HEK293 (cell line): ENCODE measurements at regions not wholly inside any gene's neighbourhood (a gene's known extent, or its start where the extent isn't known, plus 50 kb on each side); places are given as distances from the start of the nearest gene placed in this dataset.

Source experiments
- CTCF ChIA-PET: fragments of 350-600 bp; formaldehyde crosslinking; extraction: SDS; loops from one replicate; lab custom pipeline; 2021; ENCODE audit warnings: antibody characterized with exemption; lab: Yijun Ruan, JAX
- POLR2A ChIA-PET: fragments of 300-600 bp; formaldehyde crosslinking; extraction: SDS; loops from one replicate; lab custom pipeline; 2020; ENCODE audit warnings: antibody characterized with exemption, inconsistent platforms; lab: Yijun Ruan, JAX
- H3K27ac ChIP-seq: fragments of 200-500 bp; sonication (Bioruptor generic); 2 replicates; pipeline ENCODE4 v1.5.1; 2014; ENCODE audit warnings: low read depth, low read length, control low read depth, inconsistent platforms; ENCODE audit errors: extremely low read depth
- H3K36me3 ChIP-seq, 2 experiments: fragments of 200-500 bp in 1 of 2; sonication (Bioruptor generic) in 1 of 2; 1 replicate in 1 of 2; 2 replicates in 1 of 2; pipeline ENCODE4 v1.5.1; 2014 to 2017; ENCODE audit warnings: inconsistent platforms in 2 of 2, low read length in 2 of 2; ENCODE audit not compliant: control insufficient read depth in 2 of 2, insufficient read depth in 1 of 2
- H3K4me1 ChIP-seq: fragments of 200-500 bp; sonication (Bioruptor generic); 2 replicates; pipeline ENCODE4 v1.5.1; 2014; ENCODE audit warnings: mild to moderate bottlenecking, low read length, inconsistent platforms; ENCODE audit not compliant: control insufficient read depth, insufficient read depth
- H3K4me3 ChIP-seq: 2 replicates; pipeline ENCODE4 v1.5.1; 2011; ENCODE audit warnings: low read depth, mild to moderate bottlenecking, control low read depth, low read length, moderate library complexity
- H3K9me3 ChIP-seq: fragments of 200-500 bp; sonication (Bioruptor generic); 2 replicates; pipeline ENCODE4 v1.5.1; 2014; ENCODE audit warnings: low read depth, low read length, inconsistent platforms; ENCODE audit not compliant: control insufficient read depth, insufficient read depth
- BCL11B ChIP-seq: fragments of 450-650 bp; formaldehyde crosslinking; IDR thresholded peaks from 2 replicates; pipeline ENCODE4 v1.5.1; 2016; ENCODE audit warnings: low read depth, missing biosample characterization, missing genetic modification characterization
- HOXD13 ChIP-seq: sonication (generic); formaldehyde crosslinking; IDR thresholded peaks from 2 replicates; pipeline ENCODE4 v1.8.0; 2022; ENCODE audit warnings: missing genetic modification reagents, borderline replicate concordance
- KLF1 ChIP-seq: fragments of 450-650 bp; formaldehyde crosslinking; IDR thresholded peaks from 2 replicates; pipeline ENCODE4 v1.5.1; 2016; ENCODE audit warnings: missing biosample characterization, missing genetic modification characterization
- KLF10 ChIP-seq: fragments of 450-650 bp; IDR thresholded peaks from 2 replicates; pipeline ENCODE4 v1.5.1; 2018; ENCODE audit warnings: missing biosample characterization, mild to moderate bottlenecking, missing genetic modification characterization
- SETDB1 ChIP-seq: IDR thresholded peaks from one replicate; pipeline ENCODE4 v1.6.1; 2017; ENCODE audit warnings: mild to moderate bottlenecking, low read length, moderate library complexity, mixed read lengths; ENCODE audit not compliant: insufficient read length
- SP7 ChIP-seq: fragments of 450-650 bp; formaldehyde crosslinking; IDR thresholded peaks from 2 replicates; pipeline ENCODE4 v1.5.1; 2016; ENCODE audit warnings: missing biosample characterization, missing genetic modification characterization
- ZBTB21 ChIP-seq: fragments of 450-650 bp; formaldehyde crosslinking; IDR thresholded peaks from 2 replicates; pipeline ENCODE4 v1.5.1; 2017; ENCODE audit warnings: missing biosample characterization, missing genetic modification characterization
- ZFHX2 ChIP-seq: fragments of 450-650 bp; formaldehyde crosslinking; conservative IDR thresholded peaks from 2 replicates; pipeline ENCODE4 v1.5.1; 2016; ENCODE audit warnings: missing biosample characterization, missing genetic modification characterization
- ZNF132 ChIP-seq: fragments of 450-650 bp; formaldehyde crosslinking; IDR thresholded peaks from 2 replicates; pipeline ENCODE4 v1.5.1; 2017; ENCODE audit warnings: missing biosample characterization, missing genetic modification characterization, borderline replicate concordance
- ZNF16 ChIP-seq: fragments of 450-650 bp; formaldehyde crosslinking; IDR thresholded peaks from 2 replicates; pipeline ENCODE4 v1.5.1; 2016; ENCODE audit warnings: low read depth, missing biosample characterization, missing genetic modification characterization
- ZNF175 ChIP-seq: fragments of 450-650 bp; formaldehyde crosslinking; IDR thresholded peaks from 2 replicates; pipeline ENCODE4 v1.5.1; 2016; ENCODE audit warnings: missing biosample characterization, missing genetic modification characterization
- ZNF2 ChIP-seq: fragments of 450-650 bp; formaldehyde crosslinking; IDR thresholded peaks from 2 replicates; pipeline ENCODE4 v1.5.1; 2016; ENCODE audit warnings: missing biosample characterization, missing genetic modification characterization
- ZNF24 ChIP-seq: fragments of 450-650 bp; formaldehyde crosslinking; IDR thresholded peaks from 2 replicates; pipeline ENCODE4 v1.5.1; 2016; ENCODE audit warnings: missing biosample characterization, missing genetic modification characterization
- ZNF248 ChIP-seq: fragments of 450-650 bp; formaldehyde crosslinking; IDR thresholded peaks from 2 replicates; pipeline ENCODE4 v1.5.1; 2017; ENCODE audit warnings: missing biosample characterization, missing genetic modification characterization
- ZNF266 ChIP-seq: fragments of 450-650 bp; formaldehyde crosslinking; IDR thresholded peaks from 2 replicates; pipeline ENCODE4 v1.5.1; 2016; ENCODE audit warnings: missing biosample characterization, missing genetic modification characterization, low read depth
- ZNF292 ChIP-seq: fragments of 450-650 bp; formaldehyde crosslinking; IDR thresholded peaks from 2 replicates; pipeline ENCODE4 v1.5.1; 2016; ENCODE audit warnings: low read depth, missing biosample characterization, missing genetic modification characterization, borderline replicate concordance
- ZNF404 ChIP-seq: fragments of 450-650 bp; formaldehyde crosslinking; IDR thresholded peaks from 2 replicates; pipeline ENCODE4 v1.5.1; 2017; ENCODE audit warnings: missing biosample characterization, missing genetic modification characterization
- ZNF426 ChIP-seq: fragments of 450-650 bp; formaldehyde crosslinking; IDR thresholded peaks from 2 replicates; pipeline ENCODE4 v1.5.1; 2017; ENCODE audit warnings: missing biosample characterization, missing genetic modification characterization, mild to moderate bottlenecking, inconsistent platforms, moderate library complexity
- ZNF501 ChIP-seq: fragments of 450-650 bp; formaldehyde crosslinking; IDR thresholded peaks from 2 replicates; pipeline ENCODE4 v1.5.1; 2016; ENCODE audit warnings: missing biosample characterization, missing genetic modification characterization
- ZNF529 ChIP-seq: fragments of 450-650 bp; formaldehyde crosslinking; IDR thresholded peaks from 2 replicates; pipeline ENCODE4 v1.5.1; 2017; ENCODE audit warnings: missing genetic modification characterization, missing biosample characterization; ENCODE audit not compliant: insufficient replicate concordance
- ZNF549 ChIP-seq: fragments of 450-650 bp; IDR thresholded peaks from 2 replicates; pipeline ENCODE4 v1.5.1; 2018; ENCODE audit warnings: missing biosample characterization, missing genetic modification characterization, mild to moderate bottlenecking, inconsistent platforms, moderate library complexity
- ZNF558 ChIP-seq: fragments of 450-650 bp; formaldehyde crosslinking; IDR thresholded peaks from 2 replicates; pipeline ENCODE4 v1.5.1; 2016; ENCODE audit warnings: missing biosample characterization, missing genetic modification characterization
- ZNF560 ChIP-seq: fragments of 450-650 bp; formaldehyde crosslinking; IDR thresholded peaks from 2 replicates; pipeline ENCODE4 v1.5.1; 2017; ENCODE audit warnings: missing biosample characterization, missing genetic modification characterization, borderline replicate concordance
- ZNF596 ChIP-seq: fragments of 450-650 bp; IDR thresholded peaks from 2 replicates; pipeline ENCODE4 v1.5.0; 2018; ENCODE audit warnings: missing biosample characterization, mild to moderate bottlenecking, missing genetic modification characterization, moderate library complexity
- ZNF610 ChIP-seq: fragments of 450-650 bp; formaldehyde crosslinking; IDR thresholded peaks from 2 replicates; pipeline ENCODE4 v1.5.1; 2016; ENCODE audit warnings: missing biosample characterization, missing genetic modification characterization, borderline replicate concordance
- ZNF654 ChIP-seq: fragments of 450-650 bp; formaldehyde crosslinking; IDR thresholded peaks from 2 replicates; pipeline ENCODE4 v1.5.1; 2016; ENCODE audit warnings: low read depth, missing biosample characterization, missing genetic modification characterization
- ZNF658 ChIP-seq: fragments of 450-650 bp; formaldehyde crosslinking; IDR thresholded peaks from 2 replicates; pipeline ENCODE4; 2016; ENCODE audit warnings: missing biosample characterization, missing genetic modification characterization
- ZSCAN30 ChIP-seq: fragments of 450-650 bp; IDR thresholded peaks from 2 replicates; pipeline ENCODE4 v1.5.1; 2018; ENCODE audit warnings: missing biosample characterization, mild to moderate bottlenecking, missing genetic modification characterization, moderate library complexity
- TF ChIP-seq, protein P1 (sequence below): fragments of 450-650 bp; formaldehyde crosslinking; IDR thresholded peaks from 2 replicates; pipeline ENCODE4 v1.5.1; 2016; ENCODE audit warnings: missing biosample characterization, missing genetic modification characterization

DNA sequence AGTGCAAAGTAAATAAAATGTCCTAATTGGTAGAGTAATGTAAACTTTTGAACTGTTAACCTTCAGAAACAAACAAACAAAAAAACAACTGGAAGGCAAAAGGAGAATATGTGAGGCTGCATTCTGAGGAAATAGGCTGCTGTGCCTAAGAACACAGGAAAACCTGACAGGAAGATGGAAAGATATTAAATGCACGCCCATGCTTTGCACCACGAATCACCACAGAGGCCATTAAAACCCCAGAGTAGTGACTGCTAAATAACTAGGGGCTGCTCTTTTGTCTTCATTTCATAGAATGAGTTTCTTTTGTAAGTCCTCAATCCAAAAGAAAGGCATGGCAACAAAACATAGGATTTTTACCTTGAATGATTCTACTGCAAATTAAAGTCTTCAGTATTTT lies 436.0 kb downstream of the RAB38 start (continued):
- TF ChIP-seq, protein P1, sequence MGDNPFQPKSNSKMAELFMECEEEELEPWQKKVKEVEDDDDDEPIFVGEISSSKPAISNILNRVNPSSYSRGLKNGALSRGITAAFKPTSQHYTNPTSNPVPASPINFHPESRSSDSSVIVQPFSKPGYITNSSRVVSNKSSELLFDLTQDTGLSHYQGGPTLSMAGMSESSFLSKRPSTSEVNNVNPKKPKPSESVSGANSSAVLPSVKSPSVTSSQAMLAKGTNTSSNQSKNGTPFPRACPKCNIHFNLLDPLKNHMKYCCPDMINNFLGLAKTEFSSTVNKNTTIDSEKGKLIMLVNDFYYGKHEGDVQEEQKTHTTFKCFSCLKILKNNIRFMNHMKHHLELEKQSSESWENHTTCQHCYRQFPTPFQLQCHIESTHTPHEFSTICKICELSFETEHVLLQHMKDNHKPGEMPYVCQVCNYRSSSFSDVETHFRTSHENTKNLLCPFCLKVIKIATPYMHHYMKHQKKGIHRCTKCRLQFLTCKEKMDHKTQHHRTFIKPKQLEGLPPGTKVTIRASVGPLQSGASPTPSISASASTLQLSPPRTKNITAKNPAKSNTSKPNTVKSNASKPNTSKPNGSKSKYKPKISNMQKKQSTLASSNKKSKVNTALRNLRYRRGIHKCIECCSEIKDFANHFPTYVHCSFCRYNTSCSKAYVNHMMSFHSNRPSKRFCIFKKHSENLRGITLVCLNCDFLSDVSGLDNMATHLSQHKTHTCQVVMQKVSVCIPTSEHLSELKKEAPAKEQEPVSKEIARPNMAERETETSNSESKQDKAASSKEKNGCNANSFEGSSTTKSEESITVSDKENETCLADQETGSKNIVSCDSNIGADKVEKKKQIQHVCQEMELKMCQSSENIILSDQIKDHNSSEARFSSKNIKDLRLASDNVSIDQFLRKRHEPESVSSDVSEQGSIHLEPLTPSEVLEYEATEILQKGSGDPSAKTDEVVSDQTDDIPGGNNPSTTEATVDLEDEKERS (tag by site-specific recombination) = no peak
- no peak for TF ChIP-seq ZBTB21 (tag by site-specific recombination)
- TF ChIP-seq HOXD13 = no peak
- TF ChIP-seq KLF10 (tag by site-specific recombination) = no peak
- TF ChIP-seq ZNF549 (tag by site-specific recombination) = no peak
- TF ChIP-seq ZNF501 (tag by site-specific recombination) = no peak
- no peak for TF ChIP-seq ZNF529 (tag by site-specific recombination)
- TF ChIP-seq ZNF248 (tag by site-specific recombination) = no peak
- no peak for TF ChIP-seq ZNF2 (tag by site-specific recombination)
- TF ChIP-seq ZNF560 = no peak
- TF ChIP-seq ZNF558 (tag by site-specific recombination) = no peak

DNA sequence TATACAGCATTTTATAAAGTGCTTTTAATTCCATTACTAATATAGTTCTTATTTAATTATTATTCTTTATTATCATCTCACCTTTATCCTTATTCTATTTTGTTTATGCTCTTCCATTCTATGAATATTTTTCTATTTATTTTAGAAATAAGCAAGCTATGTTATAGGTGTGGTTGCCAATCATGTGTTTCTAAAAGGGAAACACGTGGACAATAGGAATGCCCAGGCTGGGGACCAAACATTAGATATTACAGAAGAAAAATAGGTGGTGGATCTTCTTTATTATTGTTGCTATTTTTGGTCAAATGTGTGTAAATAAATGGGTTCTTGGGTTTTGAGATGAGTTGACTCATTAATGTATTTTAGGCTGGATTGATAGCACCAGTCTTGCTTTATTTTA lies 438.3 kb downstream of the RAB38 start:
- no peak overlapping the region for H3K4me3 ChIP-seq
- H3K4me1 ChIP-seq = no peaks in the 10 kb centered on the region
- no peaks in the 10 kb centered on the region for H3K36me3 ChIP-seq
- POLR2A ChIA-PET = no interaction called here
- TF ChIP-seq ZNF404 (tag by site-specific recombination) (no peak), ZNF549 (tag by site-specific recombination) (no peak), ZNF596 (tag by site-specific recombination) (no peak), ZNF529 (tag by site-specific recombination) (no peak), ZNF132 (tag by site-specific recombination) (no peak), ZNF610 (tag by site-specific recombination) (no peak), ZNF658 (no peak), ZNF16 (tag by site-specific recombination) (no peak)
- no peak overlapping the region for H3K27ac ChIP-seq
- no peaks in the 10 kb centered on the region for H3K9me3 ChIP-seq
- CTCF ChIA-PET = no interaction called here

DNA sequence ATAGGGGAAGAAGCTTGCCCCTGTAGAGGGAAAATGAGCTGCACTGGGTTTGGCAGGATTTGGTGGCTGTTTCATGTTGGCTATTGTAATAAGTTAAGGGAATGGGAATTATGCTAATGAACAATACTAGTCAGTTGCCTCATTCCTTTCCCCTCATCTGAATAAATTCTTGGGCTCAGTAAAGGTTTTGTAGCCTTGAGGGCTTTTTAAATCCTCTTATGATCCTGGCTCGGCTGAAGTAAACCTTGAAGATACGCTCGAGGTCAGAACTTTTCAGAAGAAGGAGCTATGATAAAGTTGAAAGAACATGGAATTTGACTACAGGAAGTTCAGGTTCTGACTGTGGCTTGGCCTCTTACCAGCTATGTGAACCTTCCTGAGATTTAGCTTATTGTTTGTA lies 448.7 kb downstream of the RAB38 start:
- no peak for TF ChIP-seq ZNF292 (tag by site-specific recombination)
- H3K4me1 ChIP-seq = no peaks in the 10 kb centered on the region
- ChIA-PET CTCF (interaction anchor here (0.5 to 0.7 kb wide), 2 partner anchors 12 to 333 kb away, joined by 3 to 5 read pairs; no protein-coding TSS in a partner anchor), POLR2A (no interaction called here)
- H3K4me3 ChIP-seq = no peak overlapping the region
- H3K9me3 ChIP-seq = no peaks in the 10 kb centered on the region
- no peaks in the 10 kb centered on the region for H3K36me3 ChIP-seq
- H3K27ac ChIP-seq = no peak overlapping the region

DNA sequence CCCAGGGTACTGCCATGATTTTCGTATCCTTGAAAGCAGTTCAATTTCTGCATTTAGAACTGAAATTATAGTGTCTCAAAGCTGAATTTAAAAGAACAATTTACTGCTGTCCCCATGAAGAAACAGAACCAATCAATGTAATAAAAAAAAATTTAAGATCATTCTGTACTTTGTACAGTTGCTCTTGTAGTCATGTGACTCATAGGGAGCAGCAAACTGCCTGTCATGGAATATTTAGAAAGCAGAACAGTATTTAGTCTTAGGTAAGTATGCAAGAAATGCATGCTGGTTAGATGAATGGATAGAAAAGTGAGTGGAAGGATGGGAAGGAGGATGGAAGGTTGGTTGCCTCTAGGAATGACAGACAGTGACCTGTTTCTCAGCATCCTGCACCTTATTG lies 450.9 kb downstream of the RAB38 start:
- Histone ChIP-seq H3K36me3 (no peaks in the 10 kb centered on the region), H3K4me1 (no peaks in the 10 kb centered on the region), H3K27ac (no peak overlapping the region), H3K4me3 (no peak overlapping the region), H3K9me3 (no peaks in the 10 kb centered on the region)
- POLR2A ChIA-PET = no interaction called here
- CTCF ChIA-PET = interaction anchor here (0.6 to 1.7 kb wide), 2 partner anchors 129 to 829 kb away, joined by 3 to 5 read pairs; no protein-coding TSS in a partner anchor
- TF ChIP-seq SETDB1 (no peak), ZSCAN30 (tag by site-specific recombination) (no peak), KLF10 (tag by site-specific recombination) (no peak), ZNF654 (tag by site-specific recombination) (no peak), BCL11B (tag by site-specific recombination) (no peak), ZNF175 (no peak), SP7 (no peak), KLF1 (no peak), ZNF24 (tag by site-specific recombination) (no peak), ZNF266 (tag by site-specific recombination) (no peak), ZFHX2 (tag by site-specific recombination) (no peak), ZNF426 (tag by site-specific recombination) (no peak)
